DOHH2 (cell line): ENCODE measurements at regions not wholly inside any gene's neighbourhood (a gene's known extent, or its start where the extent isn't known, plus 50 kb on each side); places are given as distances from the start of the nearest gene placed in this dataset.

Experiments used
- H3F3A ChIP-seq: fragments of 200-600 bp; sonication (generic), shearing (Covaris generic); 2 replicates; pipeline ENCODE4 v1.6.0; 2016; ENCODE audit warnings: antibody characterized with exemption, mild to moderate bottlenecking; ENCODE audit not compliant: control insufficient read depth, insufficient read depth
- H3K27ac ChIP-seq: fragments of 200-600 bp; sonication (generic); 2 replicates; pipeline ENCODE4 v1.5.1; 2014; ENCODE audit warnings: low read depth, mild to moderate bottlenecking, low read length, moderate library complexity
- H3K27me3 ChIP-seq: fragments of 200-600 bp; sonication (generic); 2 replicates; pipeline ENCODE4 v1.6.1; 2014; ENCODE audit warnings: mild to moderate bottlenecking, low read length, mixed read lengths; ENCODE audit not compliant: control insufficient read depth
- H3K36me3 ChIP-seq: fragments of 200-600 bp; sonication (generic); 2 replicates; pipeline ENCODE4 v1.6.1; 2014; ENCODE audit warnings: mild to moderate bottlenecking, low read length, moderate library complexity, mixed read lengths; ENCODE audit not compliant: control insufficient read depth
- H3K4me1 ChIP-seq: fragments of 200-600 bp; sonication (generic); 2 replicates; pipeline ENCODE4 v1.6.1; 2014; ENCODE audit warnings: mild to moderate bottlenecking, low read length, mixed read lengths; ENCODE audit not compliant: control insufficient read depth
- H3K4me2 ChIP-seq: fragments of 200-600 bp; sonication (generic); 2 replicates; pipeline ENCODE4 v1.6.0; 2014; ENCODE audit warnings: mild to moderate bottlenecking, low read length, moderate library complexity
- H3K4me3 ChIP-seq: fragments of 200-600 bp; sonication (generic); 2 replicates; pipeline ENCODE4 v1.5.1; 2014; ENCODE audit warnings: mild to moderate bottlenecking, low read length, mixed read lengths
- H3K79me2 ChIP-seq: fragments of 200-600 bp; sonication (generic); 2 replicates; pipeline ENCODE4 v1.6.1; 2014; ENCODE audit warnings: mild to moderate bottlenecking, low read length, mixed read lengths; ENCODE audit not compliant: control insufficient read depth
- H3K9me2 ChIP-seq: fragments of 200-600 bp; sonication (generic); replicated peaks from 2 replicates; pipeline ENCODE4 v1.6.1; 2014; ENCODE audit warnings: mild to moderate bottlenecking, low read length, mixed read lengths; ENCODE audit not compliant: control insufficient read depth
- H3K9me3 ChIP-seq: fragments of 200-600 bp; sonication (generic); 2 replicates; pipeline ENCODE4 v1.6.1; 2014; ENCODE audit warnings: antibody characterized with exemption, low read length, mixed read lengths; ENCODE audit not compliant: control insufficient read depth, insufficient read depth
- H4K20me1 ChIP-seq: fragments of 200-600 bp; sonication (generic); 2 replicates; pipeline ENCODE4 v1.6.0; 2014; ENCODE audit warnings: low read depth, mild to moderate bottlenecking, antibody characterized with exemption, low read length, moderate library complexity; ENCODE audit not compliant: control insufficient read depth, insufficient read depth
- EZH2phosphoT487 ChIP-seq: fragments of 200-600 bp; sonication (generic); IDR thresholded peaks from 2 replicates; pipeline ENCODE4 v1.6.1; 2017; ENCODE audit warnings: borderline replicate concordance, mild to moderate bottlenecking, antibody characterized with exemption, low read length, moderate library complexity, mixed read lengths
- TF ChIP-seq, protein P1 (sequence below): fragments of 200-600 bp; sonication (generic); IDR thresholded peaks from one replicate; pipeline ENCODE4 v1.5.1; 2014; ENCODE audit warnings: antibody characterized with exemption, mild to moderate bottlenecking, low read depth, low read length; ENCODE audit not compliant: poor library complexity, severe bottlenecking

- H3K27me3 ChIP-seq: no peaks in the 10 kb centered on the region
- no peak overlapping the region for H3K4me2 ChIP-seq
- no peaks in the 10 kb centered on the region for H4K20me1 ChIP-seq
- no peaks in the 10 kb centered on the region for H3K9me3 ChIP-seq
- H3K4me3 ChIP-seq: no peak overlapping the region
- H3K36me3 ChIP-seq: no peaks in the 10 kb centered on the region
- H3K9me2 ChIP-seq: no peaks in the 10 kb centered on the region
- H3K4me1 ChIP-seq: no peaks in the 10 kb centered on the region
- no peak overlapping the region for H3K27ac ChIP-seq
- no peaks in the 10 kb centered on the region for H3F3A ChIP-seq
- TF ChIP-seq, protein P1, sequence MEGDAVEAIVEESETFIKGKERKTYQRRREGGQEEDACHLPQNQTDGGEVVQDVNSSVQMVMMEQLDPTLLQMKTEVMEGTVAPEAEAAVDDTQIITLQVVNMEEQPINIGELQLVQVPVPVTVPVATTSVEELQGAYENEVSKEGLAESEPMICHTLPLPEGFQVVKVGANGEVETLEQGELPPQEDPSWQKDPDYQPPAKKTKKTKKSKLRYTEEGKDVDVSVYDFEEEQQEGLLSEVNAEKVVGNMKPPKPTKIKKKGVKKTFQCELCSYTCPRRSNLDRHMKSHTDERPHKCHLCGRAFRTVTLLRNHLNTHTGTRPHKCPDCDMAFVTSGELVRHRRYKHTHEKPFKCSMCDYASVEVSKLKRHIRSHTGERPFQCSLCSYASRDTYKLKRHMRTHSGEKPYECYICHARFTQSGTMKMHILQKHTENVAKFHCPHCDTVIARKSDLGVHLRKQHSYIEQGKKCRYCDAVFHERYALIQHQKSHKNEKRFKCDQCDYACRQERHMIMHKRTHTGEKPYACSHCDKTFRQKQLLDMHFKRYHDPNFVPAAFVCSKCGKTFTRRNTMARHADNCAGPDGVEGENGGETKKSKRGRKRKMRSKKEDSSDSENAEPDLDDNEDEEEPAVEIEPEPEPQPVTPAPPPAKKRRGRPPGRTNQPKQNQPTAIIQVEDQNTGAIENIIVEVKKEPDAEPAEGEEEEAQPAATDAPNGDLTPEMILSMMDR: no peak
- no peak for TF ChIP-seq EZH2phosphoT487
- H3K79me2 ChIP-seq: no peaks in the 10 kb centered on the region
These were observed 481.9 kb downstream of the ZNF608 start for GRCh38 chr5:124264499-124264898.

GRCh38 chr5:124263680-124264491 lies 482.6 kb downstream of the ZNF608 start:
- Histone ChIP-seq H3K4me3 (no peak overlapping the region), H3K9me2 (no peaks in the 10 kb centered on the region), H3K27me3 (no peaks in the 10 kb centered on the region), H3K36me3 (no peaks in the 10 kb centered on the region), H3K9me3 (no peaks in the 10 kb centered on the region), H3F3A (no peaks in the 10 kb centered on the region), H4K20me1 (no peaks in the 10 kb centered on the region), H3K27ac (no peak overlapping the region), H3K4me1 (no peaks in the 10 kb centered on the region), H3K4me2 (no peak overlapping the region), H3K79me2 (no peaks in the 10 kb centered on the region)
- TF ChIP-seq, protein P1: no peak

GRCh38 chr5:124262991-124263571 lies 483.4 kb downstream of the ZNF608 start:
- no peak overlapping the region for H3K27ac ChIP-seq
- no peaks in the 10 kb centered on the region for H3K9me3 ChIP-seq
- H3K79me2 ChIP-seq: no peaks in the 10 kb centered on the region
- TF ChIP-seq, protein P1: no peak
- TF ChIP-seq EZH2phosphoT487: no peak
- no peaks in the 10 kb centered on the region for H4K20me1 ChIP-seq
- no peaks in the 10 kb centered on the region for H3K9me2 ChIP-seq
- no peaks in the 10 kb centered on the region for H3F3A ChIP-seq
- H3K4me2 ChIP-seq: no peak overlapping the region
- H3K4me3 ChIP-seq: no peak overlapping the region
- no peaks in the 10 kb centered on the region for H3K27me3 ChIP-seq
- H3K36me3 ChIP-seq: no peaks in the 10 kb centered on the region
- H3K4me1 ChIP-seq: no peaks in the 10 kb centered on the region
